GM23338 (cell line): ENCODE measurements at regions not wholly inside any gene's neighbourhood (a gene's known extent, or its start where the extent isn't known, plus 50 kb on each side); places are given as distances from the start of the nearest gene placed in this dataset.

Experiments
- CREB1 ChIP-seq: fragments of 250-450 bp; sonication (Bioruptor Pico); IDR thresholded peaks from 2 replicates; pipeline ENCODE4 v1.5.0; 2020; ENCODE audit warnings: low read depth, mild to moderate bottlenecking, moderate library complexity
- EZH2 ChIP-seq: fragments of 200-600 bp; sonication (generic); IDR thresholded peaks from one replicate; pipeline ENCODE4 v1.8.0; 2017; ENCODE audit warnings: antibody characterized with exemption, mild to moderate bottlenecking, low read depth; ENCODE audit not compliant: unreplicated experiment
- EZH2phosphoT487 ChIP-seq: fragments of 200-600 bp; sonication (generic); IDR thresholded peaks from one replicate; pipeline ENCODE4 v1.8.1; 2018; ENCODE audit warnings: antibody characterized with exemption; ENCODE audit not compliant: unreplicated experiment
- JUNB ChIP-seq: IDR thresholded peaks from one replicate; pipeline ENCODE4 v1.6.1; 2016; ENCODE audit warnings: antibody characterized with exemption; ENCODE audit not compliant: unreplicated experiment
- NANOG ChIP-seq: IDR thresholded peaks from 2 replicates; pipeline ENCODE4 v1.6.1; 2016; ENCODE audit warnings: antibody characterized with exemption, borderline replicate concordance
- POLR2AphosphoS5 ChIP-seq: IDR thresholded peaks from 2 replicates; pipeline ENCODE4 v1.6.1; 2016; ENCODE audit warnings: antibody characterized with exemption, low read depth
- STAT1 ChIP-seq: IDR thresholded peaks from one replicate; pipeline ENCODE4 v1.6.1; 2016; ENCODE audit warnings: antibody characterized with exemption; ENCODE audit not compliant: unreplicated experiment
- ZNF114 ChIP-seq: fragments of 250-450 bp; sonication (Bioruptor Pico); IDR thresholded peaks from 2 replicates; pipeline ENCODE4 v1.5.0; 2020; ENCODE audit warnings: mild to moderate bottlenecking, moderate library complexity
- ZNF331 ChIP-seq: fragments of 250-450 bp; sonication (Bioruptor Pico); IDR thresholded peaks from 2 replicates; pipeline ENCODE4 v1.5.0; 2020; ENCODE audit warnings: low read depth, mild to moderate bottlenecking, moderate library complexity
- TF ChIP-seq, protein P1 (sequence below), 2 experiments: fragments of 200-600 bp in 1 of 2; sonication (generic) in 1 of 2; conservative IDR thresholded peaks; 2 replicates each; pipeline versions ENCODE4 v1.5.1 to v1.6.1; 2016 to 2017; ENCODE audit warnings: antibody characterized with exemption in 2 of 2, low read depth in 2 of 2, mild to moderate bottlenecking in 2 of 2, moderate library complexity in 1 of 2
- TF ChIP-seq, protein P2 (sequence below): IDR thresholded peaks from one replicate; pipeline ENCODE4 v1.6.1; 2018; ENCODE audit warnings: antibody characterized with exemption; ENCODE audit not compliant: unreplicated experiment
- TF ChIP-seq, protein P3 (sequence below): fragments of 250-450 bp; sonication (Bioruptor Pico); IDR thresholded peaks from 2 replicates; pipeline ENCODE4 v1.5.0; 2020; ENCODE audit warnings: mild to moderate bottlenecking, moderate library complexity
- TF ChIP-seq, protein P4 (sequence below): IDR thresholded peaks from 2 replicates; pipeline ENCODE4 v1.6.1; 2016; ENCODE audit warnings: antibody characterized with exemption

DNA sequence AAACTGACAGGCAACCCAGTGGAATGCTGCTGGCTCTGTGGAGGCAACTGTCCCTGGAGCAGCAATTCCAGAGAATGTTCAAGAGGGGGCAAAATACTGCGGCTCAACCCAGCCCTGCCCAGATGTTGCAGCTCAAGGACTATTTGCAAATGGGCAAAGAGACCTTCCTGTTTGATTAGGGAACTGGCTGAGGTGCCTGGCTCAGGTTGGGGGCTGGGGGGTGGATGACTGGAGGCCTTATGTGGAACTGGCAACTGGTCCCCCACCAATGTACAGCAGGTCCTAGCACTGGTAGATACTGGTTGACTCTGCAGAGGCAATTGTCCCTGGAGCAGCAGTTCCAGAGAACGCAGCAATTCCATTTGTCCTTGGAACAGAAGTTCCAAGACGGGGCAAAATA lies 302.5 kb downstream of the ZPLD1 start:
- TF ChIP-seq, protein P1, sequence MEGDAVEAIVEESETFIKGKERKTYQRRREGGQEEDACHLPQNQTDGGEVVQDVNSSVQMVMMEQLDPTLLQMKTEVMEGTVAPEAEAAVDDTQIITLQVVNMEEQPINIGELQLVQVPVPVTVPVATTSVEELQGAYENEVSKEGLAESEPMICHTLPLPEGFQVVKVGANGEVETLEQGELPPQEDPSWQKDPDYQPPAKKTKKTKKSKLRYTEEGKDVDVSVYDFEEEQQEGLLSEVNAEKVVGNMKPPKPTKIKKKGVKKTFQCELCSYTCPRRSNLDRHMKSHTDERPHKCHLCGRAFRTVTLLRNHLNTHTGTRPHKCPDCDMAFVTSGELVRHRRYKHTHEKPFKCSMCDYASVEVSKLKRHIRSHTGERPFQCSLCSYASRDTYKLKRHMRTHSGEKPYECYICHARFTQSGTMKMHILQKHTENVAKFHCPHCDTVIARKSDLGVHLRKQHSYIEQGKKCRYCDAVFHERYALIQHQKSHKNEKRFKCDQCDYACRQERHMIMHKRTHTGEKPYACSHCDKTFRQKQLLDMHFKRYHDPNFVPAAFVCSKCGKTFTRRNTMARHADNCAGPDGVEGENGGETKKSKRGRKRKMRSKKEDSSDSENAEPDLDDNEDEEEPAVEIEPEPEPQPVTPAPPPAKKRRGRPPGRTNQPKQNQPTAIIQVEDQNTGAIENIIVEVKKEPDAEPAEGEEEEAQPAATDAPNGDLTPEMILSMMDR (conservative IDR thresholded peaks at IDR 0.05; ENCODE audit: low read depth in 2 of 2) = no peak
- no peak for TF ChIP-seq EZH2
- no peak for TF ChIP-seq POLR2AphosphoS5
- TF ChIP-seq, protein P2, sequence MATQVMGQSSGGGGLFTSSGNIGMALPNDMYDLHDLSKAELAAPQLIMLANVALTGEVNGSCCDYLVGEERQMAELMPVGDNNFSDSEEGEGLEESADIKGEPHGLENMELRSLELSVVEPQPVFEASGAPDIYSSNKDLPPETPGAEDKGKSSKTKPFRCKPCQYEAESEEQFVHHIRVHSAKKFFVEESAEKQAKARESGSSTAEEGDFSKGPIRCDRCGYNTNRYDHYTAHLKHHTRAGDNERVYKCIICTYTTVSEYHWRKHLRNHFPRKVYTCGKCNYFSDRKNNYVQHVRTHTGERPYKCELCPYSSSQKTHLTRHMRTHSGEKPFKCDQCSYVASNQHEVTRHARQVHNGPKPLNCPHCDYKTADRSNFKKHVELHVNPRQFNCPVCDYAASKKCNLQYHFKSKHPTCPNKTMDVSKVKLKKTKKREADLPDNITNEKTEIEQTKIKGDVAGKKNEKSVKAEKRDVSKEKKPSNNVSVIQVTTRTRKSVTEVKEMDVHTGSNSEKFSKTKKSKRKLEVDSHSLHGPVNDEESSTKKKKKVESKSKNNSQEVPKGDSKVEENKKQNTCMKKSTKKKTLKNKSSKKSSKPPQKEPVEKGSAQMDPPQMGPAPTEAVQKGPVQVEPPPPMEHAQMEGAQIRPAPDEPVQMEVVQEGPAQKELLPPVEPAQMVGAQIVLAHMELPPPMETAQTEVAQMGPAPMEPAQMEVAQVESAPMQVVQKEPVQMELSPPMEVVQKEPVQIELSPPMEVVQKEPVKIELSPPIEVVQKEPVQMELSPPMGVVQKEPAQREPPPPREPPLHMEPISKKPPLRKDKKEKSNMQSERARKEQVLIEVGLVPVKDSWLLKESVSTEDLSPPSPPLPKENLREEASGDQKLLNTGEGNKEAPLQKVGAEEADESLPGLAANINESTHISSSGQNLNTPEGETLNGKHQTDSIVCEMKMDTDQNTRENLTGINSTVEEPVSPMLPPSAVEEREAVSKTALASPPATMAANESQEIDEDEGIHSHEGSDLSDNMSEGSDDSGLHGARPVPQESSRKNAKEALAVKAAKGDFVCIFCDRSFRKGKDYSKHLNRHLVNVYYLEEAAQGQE = no peak
- TF ChIP-seq EZH2phosphoT487 = no peak
- TF ChIP-seq JUNB = no peak
- no peak for TF ChIP-seq CREB1 (CRISPR knock-in tag)
- no peak for TF ChIP-seq NANOG
- TF ChIP-seq, protein P3, sequence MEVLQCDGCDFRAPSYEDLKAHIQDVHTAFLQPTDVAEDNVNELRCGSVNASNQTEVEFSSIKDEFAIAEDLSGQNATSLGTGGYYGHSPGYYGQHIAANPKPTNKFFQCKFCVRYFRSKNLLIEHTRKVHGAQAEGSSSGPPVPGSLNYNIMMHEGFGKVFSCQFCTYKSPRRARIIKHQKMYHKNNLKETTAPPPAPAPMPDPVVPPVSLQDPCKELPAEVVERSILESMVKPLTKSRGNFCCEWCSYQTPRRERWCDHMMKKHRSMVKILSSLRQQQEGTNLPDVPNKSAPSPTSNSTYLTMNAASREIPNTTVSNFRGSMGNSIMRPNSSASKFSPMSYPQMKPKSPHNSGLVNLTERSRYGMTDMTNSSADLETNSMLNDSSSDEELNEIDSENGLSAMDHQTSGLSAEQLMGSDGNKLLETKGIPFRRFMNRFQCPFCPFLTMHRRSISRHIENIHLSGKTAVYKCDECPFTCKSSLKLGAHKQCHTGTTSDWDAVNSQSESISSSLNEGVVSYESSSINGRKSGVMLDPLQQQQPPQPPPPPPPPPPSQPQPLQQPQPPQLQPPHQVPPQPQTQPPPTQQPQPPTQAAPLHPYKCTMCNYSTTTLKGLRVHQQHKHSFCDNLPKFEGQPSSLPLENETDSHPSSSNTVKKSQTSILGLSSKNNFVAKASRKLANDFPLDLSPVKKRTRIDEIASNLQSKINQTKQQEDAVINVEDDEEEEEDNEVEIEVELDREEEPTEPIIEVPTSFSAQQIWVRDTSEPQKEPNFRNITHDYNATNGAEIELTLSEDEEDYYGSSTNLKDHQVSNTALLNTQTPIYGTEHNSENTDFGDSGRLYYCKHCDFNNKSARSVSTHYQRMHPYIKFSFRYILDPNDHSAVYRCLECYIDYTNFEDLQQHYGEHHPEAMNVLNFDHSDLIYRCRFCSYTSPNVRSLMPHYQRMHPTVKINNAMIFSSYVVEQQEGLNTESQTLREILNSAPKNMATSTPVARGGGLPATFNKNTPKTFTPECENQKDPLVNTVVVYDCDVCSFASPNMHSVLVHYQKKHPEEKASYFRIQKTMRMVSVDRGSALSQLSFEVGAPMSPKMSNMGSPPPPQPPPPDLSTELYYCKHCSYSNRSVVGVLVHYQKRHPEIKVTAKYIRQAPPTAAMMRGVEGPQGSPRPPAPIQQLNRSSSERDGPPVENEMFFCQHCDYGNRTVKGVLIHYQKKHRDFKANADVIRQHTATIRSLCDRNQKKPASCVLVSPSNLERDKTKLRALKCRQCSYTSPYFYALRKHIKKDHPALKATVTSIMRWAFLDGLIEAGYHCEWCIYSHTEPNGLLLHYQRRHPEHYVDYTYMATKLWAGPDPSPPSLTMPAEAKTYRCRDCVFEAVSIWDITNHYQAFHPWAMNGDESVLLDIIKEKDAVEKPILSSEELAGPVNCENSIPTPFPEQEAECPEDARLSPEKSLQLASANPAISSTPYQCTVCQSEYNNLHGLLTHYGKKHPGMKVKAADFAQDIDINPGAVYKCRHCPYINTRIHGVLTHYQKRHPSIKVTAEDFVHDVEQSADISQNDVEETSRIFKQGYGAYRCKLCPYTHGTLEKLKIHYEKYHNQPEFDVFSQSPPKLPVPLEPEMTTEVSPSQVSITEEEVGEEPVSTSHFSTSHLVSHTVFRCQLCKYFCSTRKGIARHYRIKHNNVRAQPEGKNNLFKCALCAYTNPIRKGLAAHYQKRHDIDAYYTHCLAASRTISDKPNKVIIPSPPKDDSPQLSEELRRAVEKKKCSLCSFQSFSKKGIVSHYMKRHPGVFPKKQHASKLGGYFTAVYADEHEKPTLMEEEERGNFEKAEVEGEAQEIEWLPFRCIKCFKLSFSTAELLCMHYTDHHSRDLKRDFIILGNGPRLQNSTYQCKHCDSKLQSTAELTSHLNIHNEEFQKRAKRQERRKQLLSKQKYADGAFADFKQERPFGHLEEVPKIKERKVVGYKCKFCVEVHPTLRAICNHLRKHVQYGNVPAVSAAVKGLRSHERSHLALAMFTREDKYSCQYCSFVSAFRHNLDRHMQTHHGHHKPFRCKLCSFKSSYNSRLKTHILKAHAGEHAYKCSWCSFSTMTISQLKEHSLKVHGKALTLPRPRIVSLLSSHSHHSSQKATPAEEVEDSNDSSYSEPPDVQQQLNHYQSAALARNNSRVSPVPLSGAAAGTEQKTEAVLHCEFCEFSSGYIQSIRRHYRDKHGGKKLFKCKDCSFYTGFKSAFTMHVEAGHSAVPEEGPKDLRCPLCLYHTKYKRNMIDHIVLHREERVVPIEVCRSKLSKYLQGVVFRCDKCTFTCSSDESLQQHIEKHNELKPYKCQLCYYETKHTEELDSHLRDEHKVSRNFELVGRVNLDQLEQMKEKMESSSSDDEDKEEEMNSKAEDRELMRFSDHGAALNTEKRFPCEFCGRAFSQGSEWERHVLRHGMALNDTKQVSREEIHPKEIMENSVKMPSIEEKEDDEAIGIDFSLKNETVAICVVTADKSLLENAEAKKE = no peak
- TF ChIP-seq, protein P4, sequence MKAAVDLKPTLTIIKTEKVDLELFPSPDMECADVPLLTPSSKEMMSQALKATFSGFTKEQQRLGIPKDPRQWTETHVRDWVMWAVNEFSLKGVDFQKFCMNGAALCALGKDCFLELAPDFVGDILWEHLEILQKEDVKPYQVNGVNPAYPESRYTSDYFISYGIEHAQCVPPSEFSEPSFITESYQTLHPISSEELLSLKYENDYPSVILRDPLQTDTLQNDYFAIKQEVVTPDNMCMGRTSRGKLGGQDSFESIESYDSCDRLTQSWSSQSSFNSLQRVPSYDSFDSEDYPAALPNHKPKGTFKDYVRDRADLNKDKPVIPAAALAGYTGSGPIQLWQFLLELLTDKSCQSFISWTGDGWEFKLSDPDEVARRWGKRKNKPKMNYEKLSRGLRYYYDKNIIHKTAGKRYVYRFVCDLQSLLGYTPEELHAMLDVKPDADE = no peak
- no peak for TF ChIP-seq STAT1
- no peak for TF ChIP-seq ZNF114 (CRISPR knock-in tag)
- no peak for TF ChIP-seq ZNF331 (CRISPR knock-in tag)
